ENCODE measurements at regions not wholly inside any gene's neighbourhood (a gene's known extent, or its start where the extent isn't known, plus 50 kb on each side); places are given as distances from the start of the nearest gene placed in this dataset.

DNA sequence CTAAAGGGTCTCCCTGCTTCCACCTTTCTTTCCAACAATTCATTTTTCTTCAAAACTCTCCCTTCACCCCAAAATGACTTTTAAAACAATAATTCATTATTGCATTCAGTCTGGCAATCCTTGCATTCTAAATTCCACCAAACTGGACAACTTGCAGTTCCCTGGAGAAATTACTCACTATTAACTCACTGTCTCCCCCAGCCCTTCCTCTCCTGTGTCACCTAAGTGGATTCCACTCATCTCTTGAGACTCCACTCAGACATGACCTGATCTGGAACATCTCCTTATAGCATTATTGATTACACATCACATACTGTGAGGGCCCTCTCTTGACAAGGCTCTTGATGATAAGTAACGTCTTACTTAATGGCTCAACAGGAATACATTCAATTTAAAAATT is 257.1 kb downstream of the BRINP2 start:
- H3K4me3 ChIP-seq (replicated peaks; ENCODE audit: insufficient read depth, low read length) = no peak overlapping the region
- no peak for DNase-seq (ENCODE audit: low read depth in 1 of 2, low spot score in 1 of 2)
- H3K27ac ChIP-seq (replicated peaks) = no peak overlapping the region

GRCh38 chr1:177426497-177426896 is 255.7 kb downstream of the BRINP2 start:
- no peak overlapping the region for H3K4me3 ChIP-seq (replicated peaks; ENCODE audit: insufficient read depth, low read length)
- no peak for DNase-seq (ENCODE audit: low read depth in 1 of 2, low spot score in 1 of 2)
- no peaks in the 10 kb centered on the region for H3K27me3 ChIP-seq (ENCODE audit: insufficient read depth, poor library complexity, severe bottlenecking)
- H3K27ac ChIP-seq (replicated peaks) = no peak overlapping the region
- TF ChIP-seq, protein P1, sequence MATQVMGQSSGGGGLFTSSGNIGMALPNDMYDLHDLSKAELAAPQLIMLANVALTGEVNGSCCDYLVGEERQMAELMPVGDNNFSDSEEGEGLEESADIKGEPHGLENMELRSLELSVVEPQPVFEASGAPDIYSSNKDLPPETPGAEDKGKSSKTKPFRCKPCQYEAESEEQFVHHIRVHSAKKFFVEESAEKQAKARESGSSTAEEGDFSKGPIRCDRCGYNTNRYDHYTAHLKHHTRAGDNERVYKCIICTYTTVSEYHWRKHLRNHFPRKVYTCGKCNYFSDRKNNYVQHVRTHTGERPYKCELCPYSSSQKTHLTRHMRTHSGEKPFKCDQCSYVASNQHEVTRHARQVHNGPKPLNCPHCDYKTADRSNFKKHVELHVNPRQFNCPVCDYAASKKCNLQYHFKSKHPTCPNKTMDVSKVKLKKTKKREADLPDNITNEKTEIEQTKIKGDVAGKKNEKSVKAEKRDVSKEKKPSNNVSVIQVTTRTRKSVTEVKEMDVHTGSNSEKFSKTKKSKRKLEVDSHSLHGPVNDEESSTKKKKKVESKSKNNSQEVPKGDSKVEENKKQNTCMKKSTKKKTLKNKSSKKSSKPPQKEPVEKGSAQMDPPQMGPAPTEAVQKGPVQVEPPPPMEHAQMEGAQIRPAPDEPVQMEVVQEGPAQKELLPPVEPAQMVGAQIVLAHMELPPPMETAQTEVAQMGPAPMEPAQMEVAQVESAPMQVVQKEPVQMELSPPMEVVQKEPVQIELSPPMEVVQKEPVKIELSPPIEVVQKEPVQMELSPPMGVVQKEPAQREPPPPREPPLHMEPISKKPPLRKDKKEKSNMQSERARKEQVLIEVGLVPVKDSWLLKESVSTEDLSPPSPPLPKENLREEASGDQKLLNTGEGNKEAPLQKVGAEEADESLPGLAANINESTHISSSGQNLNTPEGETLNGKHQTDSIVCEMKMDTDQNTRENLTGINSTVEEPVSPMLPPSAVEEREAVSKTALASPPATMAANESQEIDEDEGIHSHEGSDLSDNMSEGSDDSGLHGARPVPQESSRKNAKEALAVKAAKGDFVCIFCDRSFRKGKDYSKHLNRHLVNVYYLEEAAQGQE (IDR thresholded peaks at IDR 0.05; ENCODE audit: insufficient replicate concordance, low read depth) = no peak
- TF ChIP-seq SPI1 (IDR thresholded peaks at IDR 0.05; ENCODE audit: borderline replicate concordance, low read depth) = no peak
- TF ChIP-seq CTCF (IDR thresholded peaks at IDR 0.05; ENCODE audit: insufficient read depth, low read length) = no peak
- no peak for TF ChIP-seq POLR2AphosphoS5 (IDR thresholded peaks at IDR 0.05; ENCODE audit: low read depth)
- TF ChIP-seq GABPA (IDR thresholded peaks at IDR 0.05; ENCODE audit: low read depth) = no peak

More for the DNA sequence above, 257.1 kb downstream of the BRINP2 start:
- TF ChIP-seq SPI1 (IDR thresholded peaks at IDR 0.05; ENCODE audit: borderline replicate concordance, low read depth) (no peak), POLR2AphosphoS5 (IDR thresholded peaks at IDR 0.05; ENCODE audit: low read depth) (no peak), GABPA (IDR thresholded peaks at IDR 0.05; ENCODE audit: low read depth) (no peak), CTCF (IDR thresholded peaks at IDR 0.05; ENCODE audit: insufficient read depth, low read length) (no peak)
- TF ChIP-seq, protein P1 (IDR thresholded peaks at IDR 0.05; ENCODE audit: insufficient replicate concordance, low read depth) = no peak
- H3K27me3 ChIP-seq (ENCODE audit: insufficient read depth, poor library complexity, severe bottlenecking) = no peaks in the 10 kb centered on the region

GRCh38 chr1:177425199-177425598 is 254.4 kb downstream of the BRINP2 start:
- Histone ChIP-seq H3K27me3 (ENCODE audit: insufficient read depth, poor library complexity, severe bottlenecking) (no peaks in the 10 kb centered on the region), H3K27ac (replicated peaks) (no peak overlapping the region), H3K4me3 (replicated peaks; ENCODE audit: insufficient read depth, low read length) (no peak overlapping the region)
- no peak for TF ChIP-seq CTCF (IDR thresholded peaks at IDR 0.05; ENCODE audit: insufficient read depth, low read length)
- no peak for TF ChIP-seq GABPA (IDR thresholded peaks at IDR 0.05; ENCODE audit: low read depth)
- TF ChIP-seq, protein P1 (IDR thresholded peaks at IDR 0.05; ENCODE audit: insufficient replicate concordance, low read depth) = no peak
- no peak for TF ChIP-seq POLR2AphosphoS5 (IDR thresholded peaks at IDR 0.05; ENCODE audit: low read depth)
- TF ChIP-seq SPI1 (IDR thresholded peaks at IDR 0.05; ENCODE audit: borderline replicate concordance, low read depth) = no peak
- no peak for DNase-seq (ENCODE audit: low read depth in 1 of 2, low spot score in 1 of 2)
